ENCODE measurements at regions not wholly inside any gene's neighbourhood (a gene's known extent, or its start where the extent isn't known, plus 50 kb on each side); places are given as distances from the start of the nearest gene placed in this dataset.

DNA sequence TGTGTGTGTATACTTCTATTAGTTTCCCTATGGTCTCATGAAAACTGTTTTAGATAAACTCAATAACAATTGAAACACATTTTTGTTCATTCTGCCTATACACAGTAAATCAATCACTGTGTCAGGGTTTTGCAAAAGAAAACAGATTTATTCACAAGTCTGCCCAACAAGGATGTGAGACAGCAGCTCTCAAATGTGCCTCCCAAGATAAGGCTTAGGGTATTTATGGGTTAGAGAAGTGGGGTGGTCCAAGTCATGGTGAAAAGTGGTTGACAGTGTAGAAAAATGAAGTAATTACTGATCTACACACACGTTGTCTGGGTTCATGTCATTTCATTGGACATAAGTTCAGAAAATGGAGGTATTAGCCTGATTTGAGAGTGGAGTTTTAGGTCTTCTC, 844.6 kb downstream of the SLITRK6 start:
- H3K79me2 ChIP-seq (ENCODE audit: control insufficient read depth, insufficient read depth, low read length): no peaks in the 10 kb centered on the region
- no peak for ATAC-seq
- H3K27ac ChIP-seq (ENCODE audit: control insufficient read depth, insufficient read depth): no peak overlapping the region
- FAIRE-seq: no peak
- CTCF ChIA-PET: no interaction called here
- no peak overlapping the region for H3K4me3 ChIP-seq
- H2AFZ ChIP-seq (ENCODE audit: control insufficient read depth, low read depth, low read length): no peak overlapping the region
- no peak for TF ChIP-seq KAT2A (conservative IDR thresholded peaks at IDR 0.05; ENCODE audit: control insufficient read depth, low read depth, low read length)
- no peak for TF ChIP-seq DPF2 (IDR thresholded peaks at IDR 0.05)
- TF ChIP-seq ZNF622 (IDR thresholded peaks at IDR 0.05): no peak
- TF ChIP-seq SREBF2 (IDR thresholded peaks at IDR 0.05; ENCODE audit: low read length): no peak
- TF ChIP-seq SREBF1 (IDR thresholded peaks at IDR 0.05; ENCODE audit: low read length): no peak
- no peak for TF ChIP-seq TCF3 (IDR thresholded peaks at IDR 0.05; ENCODE audit: borderline replicate concordance, insufficient read depth, low read depth, low read length)
- no peak for TF ChIP-seq BCLAF1 (IDR thresholded peaks at IDR 0.05)
- TF ChIP-seq NFYA (IDR thresholded peaks at IDR 0.05; ENCODE audit: borderline replicate concordance, low read depth, low read length): no peak
- TF ChIP-seq MYB (IDR thresholded peaks at IDR 0.05; ENCODE audit: borderline replicate concordance, low read depth, low read length): no peak
- no peak for TF ChIP-seq POU2F2 (IDR thresholded peaks at IDR 0.05; ENCODE audit: borderline replicate concordance, low read depth, low read length)
- no peaks in the 10 kb centered on the region for H3K36me3 ChIP-seq (ENCODE audit: control insufficient read depth in 2 of 2, insufficient read depth in 2 of 2, low read length in 1 of 2)
- RAD21 ChIA-PET (ENCODE audit: unreplicated experiment): interaction anchor here (0.7 kb wide), 1 partner anchor 327 kb away, joined by 3 read pairs; no protein-coding TSS in a partner anchor
- POLR2A ChIA-PET: no interaction called here
- H4K20me1 ChIP-seq (ENCODE audit: control insufficient read depth, insufficient read depth): no peaks in the 10 kb centered on the region
- H3K9me3 ChIP-seq (replicated peaks; ENCODE audit: control insufficient read depth, insufficient read depth, low read length): no peaks in the 10 kb centered on the region
- BruUV-seq (replicated peaks): no TSS peak
- SMC1A ChIA-PET (ENCODE audit: uncharacterized antibody, unreplicated experiment): no interaction called here
- H3K27me3 ChIP-seq (replicated peaks in 1 of 2; ENCODE audit: control insufficient read depth in 2 of 2, insufficient read depth in 2 of 2, low read length in 1 of 2): no peaks in the 10 kb centered on the region
- no peak overlapping the region for H3K9ac ChIP-seq (ENCODE audit: control insufficient read depth, insufficient read depth, low read length)
- no peaks in the 10 kb centered on the region for H3K4me1 ChIP-seq (ENCODE audit: control insufficient read depth, insufficient read depth, low read length)
- intact Hi-C loops (cut with micrococcal nuclease; ENCODE audit: unreplicated experiment) (no loop called here), in situ Hi-C loops (cut with MboI) (no loop called here)
- no peak overlapping the region for H3K4me2 ChIP-seq (ENCODE audit: control insufficient read depth, insufficient read depth)
- WGBS (ENCODE audit: insufficient coverage, insufficient replicate concordance, low lambda C conversion rate, missing lambda C conversion rate): 0% methylated on average over 1 of the region's 1 CpG
- no peak for DNase-seq (ENCODE audit: low read depth, low spot score)
